CD4-positive, alpha-beta T cell (primary cell): ENCODE measurements at regions not wholly inside any gene's neighbourhood (a gene's known extent, or its start where the extent isn't known, plus 50 kb on each side); places are given as distances from the start of the nearest gene placed in this dataset.

Experiments used
- ATAC-seq: fragments of 200-7000 bp; cut with Tn5 transposase; one replicate; pipeline ENCODE4 v1.10.0; 2022; ENCODE audit warnings: mild to moderate bottlenecking; ENCODE audit not compliant: poor library complexity
- CTCF ChIA-PET: fragments of 350-600 bp; sonication (Branson Sonifier 250); formaldehyde crosslinking; loops from one replicate; lab custom pipeline; 2021; ENCODE audit warnings: antibody characterized with exemption, inconsistent platforms; lab: Charles Lee
- POLR2A ChIA-PET: fragments of 350-600 bp; sonication (Branson Sonifier 250); formaldehyde crosslinking; loops from one replicate; lab custom pipeline; 2021; ENCODE audit warnings: antibody characterized with exemption, inconsistent platforms; lab: Charles Lee
- DNase-seq, 14 experiments: peaks; one replicate each; pipeline ENCODE4 v3.0.0-alpha.2; 2013 to 2020; ENCODE audit warnings: mixed read lengths in 2 of 14
- H3K27ac ChIP-seq, 2 donors: one replicate each; pipeline versions ENCODE4 v1.5.1 to v1.7.0; 2013; ENCODE audit warnings: low read length in 2 of 2, low read depth in 1 of 2, mild to moderate bottlenecking in 1 of 2
- H3K27me3 ChIP-seq, 2 experiments: 1 replicate in 1 of 2; 2 replicates in 1 of 2; pipeline versions ENCODE4 v1.6.1 to v1.7.0; 2013; ENCODE audit warnings: low read length in 2 of 2, control low read depth in 1 of 2, mild to moderate bottlenecking in 1 of 2, moderate library complexity in 1 of 2; ENCODE audit not compliant: insufficient read depth in 2 of 2, control insufficient read depth in 1 of 2
- H3K36me3 ChIP-seq: one replicate; pipeline ENCODE4 v1.6.1; 2013; ENCODE audit warnings: low read length, control low read depth; ENCODE audit not compliant: insufficient read depth
- H3K4me1 ChIP-seq: one replicate; pipeline ENCODE4 v1.6.1; 2013; ENCODE audit warnings: low read length, control low read depth; ENCODE audit not compliant: insufficient read depth
- H3K4me3 ChIP-seq: one replicate; pipeline ENCODE4 v1.5.1; 2013; ENCODE audit warnings: mild to moderate bottlenecking, low read length, moderate library complexity
- H3K9me3 ChIP-seq, 2 experiments: 1 replicate in 1 of 2; 2 replicates in 1 of 2; pipeline versions ENCODE4 v1.6.1 to v1.7.0; 2013; ENCODE audit warnings: low read length in 2 of 2, mild to moderate bottlenecking in 2 of 2, control low read depth in 1 of 2, moderate library complexity in 1 of 2; ENCODE audit not compliant: control insufficient read depth in 1 of 2, insufficient read depth in 1 of 2
- H3K27ac Mint-ChIP-seq: one replicate; pipeline ENCODE4 v1.8.0; 2020; ENCODE audit warnings: mixed read lengths
- H3K27me3 Mint-ChIP-seq: one replicate; pipeline ENCODE4 v1.8.0; 2021; ENCODE audit warnings: mixed read lengths
- H3K36me3 Mint-ChIP-seq: one replicate; pipeline ENCODE4 v1.8.0; 2021; ENCODE audit warnings: low read depth, mixed read lengths
- H3K4me1 Mint-ChIP-seq: one replicate; pipeline ENCODE4 v1.8.0; 2021; ENCODE audit warnings: low read depth, mixed read lengths
- H3K4me3 Mint-ChIP-seq: one replicate; pipeline ENCODE4 v1.8.0; 2020; ENCODE audit warnings: mild to moderate bottlenecking, mixed read lengths
- H3K9me3 Mint-ChIP-seq: one replicate; pipeline ENCODE4 v1.8.0; 2020; ENCODE audit warnings: mixed read lengths
- CTCF ChIP-seq: fragments of 200-600 bp; IDR thresholded peaks from one replicate; pipeline ENCODE4 v1.8.0; 2022; ENCODE audit warnings: antibody characterized with exemption, mild to moderate bottlenecking
- intact Hi-C, 2 experiments: fragments of 100-400 bp; cut with DNase I in 1 of 2; cut with micrococcal nuclease in 1 of 2; formaldehyde crosslinking; loops; one replicate each; pipeline versions ENCODE4 v1.15.1 to v1.9.0; 2023 to 2025; cut with DNase I, micrococcal nuclease

- Histone ChIP-seq H3K4me1 (peaks cover 7% of the 10 kb centered on the region), H3K27me3 (peaks cover 20 to 28% of the 10 kb centered on the region in 2 experiments), H3K27ac (no peak overlapping the region), H3K9me3 (peaks cover 0 to 26% of the 10 kb centered on the region in 2 experiments), H3K4me3 (no peak overlapping the region), H3K36me3 (no peaks in the 10 kb centered on the region)
- intact Hi-C loops = no loop called here
- ChIA-PET CTCF (interaction anchor here (1.5 kb wide), 1 partner anchor 12 kb away, joined by 4 read pairs; no protein-coding TSS in a partner anchor), POLR2A (no interaction called here)
- DNase-seq (no peak), ATAC-seq (no peak)
- no peak overlapping the region for H3K27ac Mint-ChIP-seq
- H3K9me3 Mint-ChIP-seq = no peaks in the 10 kb centered on the region
- H3K4me1 Mint-ChIP-seq = no peaks in the 10 kb centered on the region
- peaks cover 53% of the 10 kb centered on the region for H3K27me3 Mint-ChIP-seq
- H3K4me3 Mint-ChIP-seq = no peak overlapping the region
- H3K36me3 Mint-ChIP-seq = no peaks in the 10 kb centered on the region
- TF ChIP-seq CTCF = no peak
Measured at GRCh38 chr17:79388556-79389295, 222.1 kb downstream of the RBFOX3 start.

GRCh38 chr17:79387783-79388182 lies 223.1 kb downstream of the RBFOX3 start:
- no peaks in the 10 kb centered on the region for H3K9me3 Mint-ChIP-seq
- CTCF ChIA-PET = no interaction called here
- ATAC-seq (no peak), DNase-seq (no peak)
- peaks cover 20 to 26% of the 10 kb centered on the region in 2 experiments for H3K27me3 ChIP-seq
- H3K36me3 ChIP-seq = no peaks in the 10 kb centered on the region
- no peak overlapping the region for H3K27ac Mint-ChIP-seq
- H3K4me1 ChIP-seq = peaks cover 7% of the 10 kb centered on the region
- POLR2A ChIA-PET = no interaction called here
- intact Hi-C loops = no loop called here
- TF ChIP-seq CTCF = no peak
- H3K27me3 Mint-ChIP-seq = peaks cover 44% of the 10 kb centered on the region
- peaks cover 0 to 26% of the 10 kb centered on the region in 2 experiments for H3K9me3 ChIP-seq
- no peak overlapping the region for H3K4me3 ChIP-seq
- no peak overlapping the region for H3K4me3 Mint-ChIP-seq
- H3K4me1 Mint-ChIP-seq = no peaks in the 10 kb centered on the region
- no peaks in the 10 kb centered on the region for H3K36me3 Mint-ChIP-seq
- H3K27ac ChIP-seq = no peak overlapping the region

DNA sequence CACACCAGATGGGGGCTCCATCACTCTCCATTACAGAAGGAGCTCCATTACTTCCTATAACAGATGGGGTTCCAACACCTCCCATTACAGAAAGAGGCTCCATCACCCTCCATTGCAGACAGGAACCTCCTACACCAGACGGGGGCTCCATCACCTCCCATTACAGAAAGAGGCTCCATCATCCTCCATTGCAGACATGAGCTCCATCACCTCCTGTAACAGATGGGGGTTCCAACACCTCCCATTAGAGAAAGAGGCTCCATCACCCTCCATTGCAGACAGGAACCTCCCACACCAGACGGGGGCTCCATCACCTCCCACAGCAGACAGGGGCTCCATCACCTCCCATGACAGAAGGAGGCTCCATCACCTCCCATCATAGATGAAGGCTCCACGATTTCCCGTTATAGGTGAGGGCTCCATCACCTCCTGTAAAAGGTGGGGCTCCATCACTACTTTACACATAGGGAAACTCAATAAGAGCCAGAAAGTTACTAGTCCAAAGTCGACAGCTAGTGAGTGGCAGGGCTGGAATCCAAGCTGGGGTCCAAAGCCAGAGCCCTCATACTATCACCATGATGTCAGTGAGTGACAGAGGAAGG lies 224.8 kb downstream of the RBFOX3 start:
- Mint-ChIP-seq H3K36me3 (no peaks in the 10 kb centered on the region), H3K9me3 (no peaks in the 10 kb centered on the region), H3K27me3 (peaks cover 27% of the 10 kb centered on the region), H3K4me3 (no peak overlapping the region), H3K4me1 (no peaks in the 10 kb centered on the region), H3K27ac (no peak overlapping the region)
- POLR2A ChIA-PET = no interaction called here
- H3K36me3 ChIP-seq = no peaks in the 10 kb centered on the region
- H3K27ac ChIP-seq = no peak overlapping the region
- no peak for TF ChIP-seq CTCF
- CTCF ChIA-PET = no interaction called here
- H3K9me3 ChIP-seq = peaks cover 0 to 23% of the 10 kb centered on the region in 2 experiments
- DNase-seq (no peak), ATAC-seq (no peak)
- peaks cover 12 to 16% of the 10 kb centered on the region in 2 experiments for H3K27me3 ChIP-seq
- no peak overlapping the region for H3K4me3 ChIP-seq
- H3K4me1 ChIP-seq = no peaks in the 10 kb centered on the region
- intact Hi-C loops = no loop called here
